Endothelial cell of umbilical vein (primary cell): ENCODE measurements at regions not wholly inside any gene's neighbourhood (a gene's known extent, or its start where the extent isn't known, plus 50 kb on each side); places are given as distances from the start of the nearest gene placed in this dataset.

Experiments
- BruUV-seq: library from RNA; stranded (reverse); fragments of 400-500 nt; replicated peaks from 2 replicates; lab custom pipeline; 2021; lab: Mats Ljungman, UMichigan
- CTCF ChIA-PET: fragments of 300-600, 350-600 bp; sonication (Branson Sonifier 250); formaldehyde crosslinking; loops from one replicate; lab custom pipeline; 2021; ENCODE audit warnings: antibody characterized with exemption, inconsistent platforms; lab: Charles Lee
- POLR2A ChIA-PET: fragments of 300-600, 350-600 bp; sonication (Branson Sonifier 250); formaldehyde crosslinking; loops from one replicate; lab custom pipeline; 2021; ENCODE audit warnings: antibody characterized with exemption, inconsistent platforms; lab: Charles Lee
- DNase-seq: peaks from one replicate; pipeline ENCODE4 v3.0.0-alpha.2; 2011; ENCODE audit warnings: low read depth, low spot score
- FAIRE-seq: peaks from 2 replicates; lab custom pipeline; 2011; peaks lifted over from hg19 to GRCh38; lab: Jason Lieb, UNC
- H2AFZ ChIP-seq: 2 replicates; pipeline ENCODE4 v1.6.0; 2012; ENCODE audit warnings: low read depth, low read length, control low read depth, inconsistent platforms
- H3K27ac ChIP-seq: 2 replicates; pipeline ENCODE4 v1.5.1; 2011; ENCODE audit warnings: low read depth, mild to moderate bottlenecking, control low read depth, low read length, moderate library complexity; ENCODE audit not compliant: insufficient read depth
- H3K27me3 ChIP-seq, 2 experiments: 2 replicates each; pipeline versions ENCODE4 v1.6.0 to v1.6.1; 2011; ENCODE audit warnings: low read length in 2 of 2, mixed read lengths in 1 of 2; ENCODE audit not compliant: control insufficient read depth in 2 of 2, insufficient read depth in 2 of 2
- H3K36me3 ChIP-seq, 2 experiments: 2 replicates in 1 of 2; 3 replicates in 1 of 2; pipeline ENCODE4 v1.5.1; 2011; ENCODE audit warnings: low read length in 2 of 2, mild to moderate bottlenecking in 1 of 2, moderate library complexity in 1 of 2; ENCODE audit not compliant: control insufficient read depth in 2 of 2, insufficient read depth in 2 of 2; ENCODE audit errors: extremely low read depth in 1 of 2
- H3K4me1 ChIP-seq: 3 replicates; pipeline ENCODE4 v1.5.1; 2011; ENCODE audit warnings: mild to moderate bottlenecking, low read length; ENCODE audit not compliant: control insufficient read depth, insufficient read depth; ENCODE audit errors: extremely low read depth
- H3K4me2 ChIP-seq: 2 replicates; pipeline ENCODE4 v1.6.1; 2011; ENCODE audit warnings: low read length, control low read depth, mixed read lengths; ENCODE audit not compliant: insufficient read depth
- H3K4me3 ChIP-seq, 3 experiments: fragments of 200-600 bp in 1 of 3; sonication (generic), shearing (Covaris generic) in 1 of 3; replicated peaks in 1 of 3; 2 replicates each; pipeline ENCODE4 v1.5.1; 2011 to 2016; ENCODE audit warnings: control low read depth in 3 of 3, low read length in 3 of 3, mild to moderate bottlenecking in 2 of 3, inconsistent platforms in 1 of 3, low read depth in 1 of 3, moderate library complexity in 1 of 3; ENCODE audit not compliant: insufficient read depth in 1 of 3
- H3K79me2 ChIP-seq: 2 replicates; pipeline ENCODE4 v1.6.0; 2012; ENCODE audit warnings: low read length, inconsistent platforms; ENCODE audit not compliant: control insufficient read depth, insufficient read depth
- H3K9ac ChIP-seq: replicated peaks from 2 replicates; pipeline ENCODE3; 2011; ENCODE audit warnings: low read length, control low read depth; ENCODE audit not compliant: insufficient read depth; ENCODE audit errors: extremely low read depth
- H3K9me1 ChIP-seq: replicated peaks from 3 replicates; pipeline ENCODE4 v1.6.0; 2011; ENCODE audit warnings: mild to moderate bottlenecking, low read length; ENCODE audit not compliant: control insufficient read depth, insufficient read depth; ENCODE audit errors: extremely low read depth
- H3K9me3 ChIP-seq: replicated peaks from 2 replicates; pipeline ENCODE4 v1.5.1; 2012; ENCODE audit warnings: low read length, inconsistent platforms; ENCODE audit not compliant: control insufficient read depth, insufficient read depth
- H4K20me1 ChIP-seq: replicated peaks from 2 replicates; pipeline ENCODE3; 2011; ENCODE audit warnings: mild to moderate bottlenecking, low read length; ENCODE audit not compliant: control insufficient read depth, insufficient read depth; ENCODE audit errors: extremely low read depth
- CTCF ChIP-seq, 2 donors: IDR thresholded peaks; 1 replicate in 1 of 2; 2 replicates in 1 of 2; pipeline ENCODE4 v1.5.1; 2011; ENCODE audit warnings: low read length in 2 of 2, mild to moderate bottlenecking in 2 of 2, moderate library complexity in 2 of 2, control low read depth in 1 of 2, inconsistent platforms in 1 of 2, low read depth in 1 of 2; ENCODE audit not compliant: insufficient read depth in 1 of 2; ENCODE audit errors: extremely low read depth in 1 of 2
- EZH2 ChIP-seq: IDR thresholded peaks from 2 replicates; pipeline ENCODE4 v1.6.1; 2012; ENCODE audit warnings: borderline replicate concordance, low read depth, mild to moderate bottlenecking, moderate library complexity, low read length, inconsistent platforms; ENCODE audit not compliant: severe bottlenecking
- FOS ChIP-seq: IDR thresholded peaks from 2 replicates; pipeline ENCODE4 v1.6.1; 2011; ENCODE audit warnings: mild to moderate bottlenecking, low read length, moderate library complexity, borderline replicate concordance; ENCODE audit not compliant: insufficient read depth
- GATA2 ChIP-seq: IDR thresholded peaks from 2 replicates; pipeline ENCODE4 v1.7.0; 2011; ENCODE audit warnings: low read depth, mild to moderate bottlenecking, moderate library complexity, mixed read lengths, low read length; ENCODE audit not compliant: insufficient read length, insufficient read depth
- JUN ChIP-seq: IDR thresholded peaks from 2 replicates; pipeline ENCODE4 v1.6.1; 2011; ENCODE audit warnings: borderline replicate concordance, low read depth; ENCODE audit not compliant: insufficient read length, insufficient read depth
- MAX ChIP-seq: IDR thresholded peaks from 2 replicates; pipeline ENCODE4 v1.6.1; 2011; ENCODE audit not compliant: insufficient read depth, insufficient read length
- MYC ChIP-seq: IDR thresholded peaks from one replicate; pipeline ENCODE4 v1.6.1; 2011; ENCODE audit warnings: mild to moderate bottlenecking, low read depth, low read length
- POLR2A ChIP-seq: IDR thresholded peaks from 2 replicates; pipeline ENCODE4 v1.6.1; 2012; ENCODE audit warnings: low read depth, mild to moderate bottlenecking, control low read depth, low read length
- POLR2AphosphoS5 ChIP-seq: IDR thresholded peaks from 2 replicates; pipeline ENCODE4 v1.6.1; 2012; ENCODE audit warnings: low read depth, mild to moderate bottlenecking, control low read depth, low read length, moderate library complexity; ENCODE audit not compliant: insufficient read depth
- dilution Hi-C: fragments of 300-500 bp; cut with MboI; formaldehyde crosslinking; loops from one replicate; pipeline ENCODE4 v1.15.0; 2019; ENCODE audit warnings: low sequenced_read_pairs; ENCODE audit not compliant: extremely low pct_ligation_motif_present
- intact Hi-C: fragments of 100-400 bp; cut with micrococcal nuclease; formaldehyde crosslinking; loops from one replicate; pipeline ENCODE4 v1.10.0; 2022

GRCh38 chr12:58177366-58177765 is 236.0 kb downstream of the ATP23 start:
- H3K4me3 ChIP-seq, result no peak overlapping the region
- H3K36me3 ChIP-seq, result no peaks in the 10 kb centered on the region
- H3K27ac ChIP-seq, result no peak overlapping the region
- H3K9me3 ChIP-seq, result no peaks in the 10 kb centered on the region
- ChIA-PET POLR2A (no interaction called here), CTCF (interaction anchor here (1.1 to 3.0 kb wide), 6 partner anchors 26 to 973 kb away, joined by 3 to 16 read pairs (median 6); no protein-coding TSS in a partner anchor)
- H3K9me1 ChIP-seq, result no peaks in the 10 kb centered on the region
- H3K9ac ChIP-seq, result no peak overlapping the region
- H4K20me1 ChIP-seq, result no peaks in the 10 kb centered on the region
- TF ChIP-seq JUN (no peak), POLR2A (no peak), EZH2 (no peak), MYC (no peak), FOS (no peak), CTCF (IDR thresholded peaks at IDR 0.05; ENCODE audit: extremely low read depth in 1 of 2, insufficient read depth in 1 of 2, low read depth in 1 of 2, low read length in 2 of 2) (no peak), POLR2AphosphoS5 (no peak), MAX (no peak), GATA2 (no peak)
- no peaks in the 10 kb centered on the region for H3K79me2 ChIP-seq
- dilution Hi-C loops (no loop called here), intact Hi-C loops (no loop called here)
- no peak overlapping the region for H2AFZ ChIP-seq
- no peak for DNase-seq
- H3K27me3 ChIP-seq, result peaks cover 0 to 4% of the 10 kb centered on the region in 2 experiments
- no peak for FAIRE-seq
- no TSS peak for BruUV-seq
- no peaks in the 10 kb centered on the region for H3K4me1 ChIP-seq
- H3K4me2 ChIP-seq, result no peak overlapping the region
